ENCODE measurements at regions not wholly inside any gene's neighbourhood (a gene's known extent, or its start where the extent isn't known, plus 50 kb on each side); places are given as distances from the start of the nearest gene placed in this dataset.

GRCh38 chrX:94418065-94418464 is 744.1 kb downstream of the FAM133A start:
- TF ChIP-seq EZH2 (IDR thresholded peaks at IDR 0.05; ENCODE audit: low read depth, low read length, severe bottlenecking): no peak
- TF ChIP-seq, protein P1, sequence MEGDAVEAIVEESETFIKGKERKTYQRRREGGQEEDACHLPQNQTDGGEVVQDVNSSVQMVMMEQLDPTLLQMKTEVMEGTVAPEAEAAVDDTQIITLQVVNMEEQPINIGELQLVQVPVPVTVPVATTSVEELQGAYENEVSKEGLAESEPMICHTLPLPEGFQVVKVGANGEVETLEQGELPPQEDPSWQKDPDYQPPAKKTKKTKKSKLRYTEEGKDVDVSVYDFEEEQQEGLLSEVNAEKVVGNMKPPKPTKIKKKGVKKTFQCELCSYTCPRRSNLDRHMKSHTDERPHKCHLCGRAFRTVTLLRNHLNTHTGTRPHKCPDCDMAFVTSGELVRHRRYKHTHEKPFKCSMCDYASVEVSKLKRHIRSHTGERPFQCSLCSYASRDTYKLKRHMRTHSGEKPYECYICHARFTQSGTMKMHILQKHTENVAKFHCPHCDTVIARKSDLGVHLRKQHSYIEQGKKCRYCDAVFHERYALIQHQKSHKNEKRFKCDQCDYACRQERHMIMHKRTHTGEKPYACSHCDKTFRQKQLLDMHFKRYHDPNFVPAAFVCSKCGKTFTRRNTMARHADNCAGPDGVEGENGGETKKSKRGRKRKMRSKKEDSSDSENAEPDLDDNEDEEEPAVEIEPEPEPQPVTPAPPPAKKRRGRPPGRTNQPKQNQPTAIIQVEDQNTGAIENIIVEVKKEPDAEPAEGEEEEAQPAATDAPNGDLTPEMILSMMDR (IDR thresholded peaks at IDR 0.05; ENCODE audit: control extremely low read depth in 1 of 3, insufficient read depth in 1 of 3, low read depth in 1 of 3, low read length in 3 of 3): no peak
- TF ChIP-seq TBP (IDR thresholded peaks at IDR 0.05; ENCODE audit: low read depth, low read length): no peak
- TF ChIP-seq YY1 (IDR thresholded peaks at IDR 0.05; ENCODE audit: low read depth, low read length): no peak
- TF ChIP-seq RAD21 (IDR thresholded peaks at IDR 0.05 in 1 of 2, conservative IDR thresholded peaks at IDR 0.05 in 1 of 2; ENCODE audit: low read depth in 2 of 2, low read length in 2 of 2): no peak
- no peak for TF ChIP-seq PHF8 (conservative IDR thresholded peaks at IDR 0.05; ENCODE audit: low read depth, low read length)

Data from H1 (cell line).